ENCODE measurements at regions not wholly inside any gene's neighbourhood (a gene's known extent, or its start where the extent isn't known, plus 50 kb on each side); places are given as distances from the start of the nearest gene placed in this dataset.

DNA sequence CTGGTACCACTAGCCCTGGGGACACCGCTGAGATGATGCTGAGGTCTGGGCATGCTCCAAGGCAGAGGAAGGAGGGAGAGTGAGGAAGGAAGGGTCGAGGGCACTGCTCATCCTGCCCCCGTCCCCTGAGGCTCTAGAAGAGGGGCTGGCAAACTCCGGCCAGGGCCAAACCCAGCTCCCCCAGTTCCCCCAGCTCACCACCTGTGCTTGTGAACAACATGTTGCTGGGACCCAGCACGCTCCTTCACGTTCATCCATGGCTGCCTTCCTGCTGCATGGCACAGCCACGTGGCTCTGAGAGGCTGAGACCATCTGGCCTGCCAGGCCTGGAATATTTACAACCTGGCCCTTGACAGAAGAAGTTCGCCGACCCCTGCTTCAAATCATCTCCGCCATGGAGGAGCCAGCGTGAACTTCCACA lies 81.2 kb downstream of the RBFOX3 start:
- TF ChIP-seq POLR2AphosphoS5 (IDR thresholded peaks at IDR 0.05) (no peak), POLR2A (IDR thresholded peaks at IDR 0.05) (no peak), CTCF (IDR thresholded peaks at IDR 0.05) (no peak)
- peaks cover 0 to 90% of the 10 kb centered on the region in 2 donors for H3K27me3 ChIP-seq
- H3K4me1 ChIP-seq: no peaks in the 10 kb centered on the region
- DNase-seq (ENCODE audit: low spot score in 2 of 2): no peak
- H3K9me3 ChIP-seq: no peaks in the 10 kb centered on the region
- H3K4me3 ChIP-seq: no peak overlapping the region
- intact Hi-C loops (cut with DNase I; ENCODE audit: low total_unique reads): no loop called here
- H3K27ac ChIP-seq: no peak overlapping the region
- H3K36me3 ChIP-seq: no peaks in the 10 kb centered on the region

DNA sequence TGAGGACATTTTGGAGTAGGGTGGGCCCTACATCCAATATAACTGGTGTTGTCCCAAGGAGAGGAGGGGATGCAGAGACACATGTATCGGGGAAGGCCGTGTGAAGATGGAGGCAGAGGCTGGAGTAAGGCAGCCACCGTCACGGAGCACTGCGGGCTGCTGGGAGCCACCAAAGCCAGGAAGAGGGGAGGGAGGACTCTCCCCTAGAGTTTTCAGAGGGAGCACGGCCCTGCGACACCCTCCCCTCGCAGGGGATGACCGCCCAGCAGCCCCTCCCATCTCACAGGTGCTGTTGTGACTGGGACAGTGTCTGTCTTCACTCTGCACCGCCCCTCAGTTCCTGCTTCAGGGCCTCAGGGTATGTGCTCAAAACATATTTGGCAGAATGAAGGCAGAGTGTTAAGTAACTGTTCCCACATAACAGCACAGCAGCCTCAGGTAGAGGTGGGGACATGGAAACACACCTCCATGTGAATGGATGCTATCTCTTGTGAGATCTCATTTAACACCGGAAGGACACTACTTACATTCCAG lies 82.2 kb downstream of the RBFOX3 start:
- no peaks in the 10 kb centered on the region for H3K4me1 ChIP-seq
- H3K27me3 ChIP-seq: peaks cover 0 to 91% of the 10 kb centered on the region in 2 donors
- intact Hi-C loops (cut with DNase I; ENCODE audit: low total_unique reads): no loop called here
- no peak overlapping the region for H3K4me3 ChIP-seq
- no peak for DNase-seq (ENCODE audit: low spot score in 2 of 2)
- no peak for TF ChIP-seq POLR2A (IDR thresholded peaks at IDR 0.05)
- no peak for TF ChIP-seq POLR2AphosphoS5 (IDR thresholded peaks at IDR 0.05)
- TF ChIP-seq CTCF (IDR thresholded peaks at IDR 0.05): no peak
- H3K27ac ChIP-seq: no peak overlapping the region
- no peaks in the 10 kb centered on the region for H3K36me3 ChIP-seq
- no peaks in the 10 kb centered on the region for H3K9me3 ChIP-seq

- H3K27me3 ChIP-seq: peaks cover 0 to 87% of the 10 kb centered on the region in 2 donors
- H3K9me3 ChIP-seq: no peaks in the 10 kb centered on the region
- no peaks in the 10 kb centered on the region for H3K4me1 ChIP-seq
- TF ChIP-seq POLR2AphosphoS5 (IDR thresholded peaks at IDR 0.05) (no peak), POLR2A (IDR thresholded peaks at IDR 0.05) (no peak), CTCF (IDR thresholded peaks at IDR 0.05) (no peak)
- intact Hi-C loops (cut with DNase I; ENCODE audit: low total_unique reads): no loop called here
- H3K36me3 ChIP-seq: no peaks in the 10 kb centered on the region
- no peak for DNase-seq (ENCODE audit: low spot score in 2 of 2)
- H3K27ac ChIP-seq: no peak overlapping the region
- no peak overlapping the region for H3K4me3 ChIP-seq
Measured at GRCh38 chr17:79527306-79527705, 83.5 kb downstream of the RBFOX3 start.

- TF ChIP-seq CTCF (IDR thresholded peaks at IDR 0.05): no peak
- TF ChIP-seq POLR2AphosphoS5 (IDR thresholded peaks at IDR 0.05): no peak
- TF ChIP-seq POLR2A (IDR thresholded peaks at IDR 0.05): no peak
- intact Hi-C loops (cut with DNase I; ENCODE audit: low total_unique reads): no loop called here
- DNase-seq (ENCODE audit: low spot score in 2 of 2): no peak
- H3K27me3 ChIP-seq: peaks cover 0 to 81% of the 10 kb centered on the region in 2 donors
- H3K36me3 ChIP-seq: no peaks in the 10 kb centered on the region
- no peaks in the 10 kb centered on the region for H3K4me1 ChIP-seq
- H3K9me3 ChIP-seq: no peaks in the 10 kb centered on the region
- no peak overlapping the region for H3K4me3 ChIP-seq
- no peak overlapping the region for H3K27ac ChIP-seq
Measured at GRCh38 chr17:79525793-79526677, 84.8 kb downstream of the RBFOX3 start.

All from breast epithelium (tissue), 4 donors.